Bronchial epithelial cell (primary cell): ENCODE measurements at regions not wholly inside any gene's neighbourhood (a gene's known extent, or its start where the extent isn't known, plus 50 kb on each side); places are given as distances from the start of the nearest gene placed in this dataset.
"Not testable (repeated sequence)": the region's sequence is repeated elsewhere in the genome, so short reads cannot be mapped to it uniquely, and the experiment has no call there.

ENCODE experiments used
- DNase-seq: peaks from one replicate; pipeline ENCODE4 v3.0.0-alpha.2; 2010; ENCODE audit warnings: low read depth
- FAIRE-seq: peaks from 2 replicates; lab custom pipeline; 2011; peaks lifted over from hg19 to GRCh38; lab: Jason Lieb, UNC
- H3K27me3 ChIP-seq: 2 replicates; pipeline ENCODE4 v1.5.1; 2011; ENCODE audit warnings: low read length; ENCODE audit not compliant: control insufficient read depth, insufficient read depth
- H3K36me3 ChIP-seq: 2 replicates; pipeline ENCODE4 v1.5.1; 2011; ENCODE audit warnings: low read length; ENCODE audit not compliant: control insufficient read depth, insufficient read depth
- H3K4me3 ChIP-seq: 2 replicates; pipeline ENCODE4 v1.5.1; 2011; ENCODE audit warnings: mild to moderate bottlenecking, low read depth, low read length, control low read depth
- CTCF ChIP-seq: IDR thresholded peaks from 2 replicates; pipeline ENCODE4 v1.5.1; 2011; ENCODE audit warnings: mild to moderate bottlenecking, moderate library complexity, low read length, control low read depth, inconsistent platforms; ENCODE audit not compliant: insufficient read depth, severe bottlenecking

GRCh38 chr22:44561139-44561840, 63.3 kb upstream of the RTL6 start:
- TF ChIP-seq CTCF: no peak
- Histone ChIP-seq H3K27me3 (no peaks in the 10 kb centered on the region), H3K36me3 (no peaks in the 10 kb centered on the region), H3K4me3 (no peak overlapping the region)
- DNase-seq: no peak
- no peak for FAIRE-seq

DNA sequence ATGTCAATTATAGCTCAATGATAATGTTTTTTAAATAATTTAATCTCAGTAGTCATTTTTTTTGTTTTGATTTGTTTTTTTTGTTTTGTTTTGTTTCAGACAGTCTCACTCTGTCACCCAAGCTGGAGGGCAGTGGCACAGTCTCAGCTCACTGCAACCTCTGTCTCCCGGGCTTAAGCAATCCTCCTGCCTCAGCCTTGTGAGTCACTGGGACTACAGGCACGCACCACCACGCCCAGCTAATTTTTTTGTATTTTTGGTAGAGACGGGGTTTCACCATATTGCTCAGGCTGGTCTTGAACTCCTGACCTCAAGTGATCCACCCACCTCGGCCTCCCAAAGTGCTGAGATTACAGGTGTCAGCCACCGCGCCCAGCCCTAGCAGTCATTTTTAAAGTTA, 60.6 kb upstream of the RTL6 start:
- not testable (repeated sequence) for H3K4me3 ChIP-seq, H3K36me3 ChIP-seq, H3K27me3 ChIP-seq, FAIRE-seq
- DNase-seq: peak; percentile 70

GRCh38 chr22:44557872-44558271, 59.8 kb upstream of the RTL6 start:
- not testable (repeated sequence) for FAIRE-seq, H3K36me3 ChIP-seq, H3K4me3 ChIP-seq, H3K27me3 ChIP-seq, DNase-seq

DNA sequence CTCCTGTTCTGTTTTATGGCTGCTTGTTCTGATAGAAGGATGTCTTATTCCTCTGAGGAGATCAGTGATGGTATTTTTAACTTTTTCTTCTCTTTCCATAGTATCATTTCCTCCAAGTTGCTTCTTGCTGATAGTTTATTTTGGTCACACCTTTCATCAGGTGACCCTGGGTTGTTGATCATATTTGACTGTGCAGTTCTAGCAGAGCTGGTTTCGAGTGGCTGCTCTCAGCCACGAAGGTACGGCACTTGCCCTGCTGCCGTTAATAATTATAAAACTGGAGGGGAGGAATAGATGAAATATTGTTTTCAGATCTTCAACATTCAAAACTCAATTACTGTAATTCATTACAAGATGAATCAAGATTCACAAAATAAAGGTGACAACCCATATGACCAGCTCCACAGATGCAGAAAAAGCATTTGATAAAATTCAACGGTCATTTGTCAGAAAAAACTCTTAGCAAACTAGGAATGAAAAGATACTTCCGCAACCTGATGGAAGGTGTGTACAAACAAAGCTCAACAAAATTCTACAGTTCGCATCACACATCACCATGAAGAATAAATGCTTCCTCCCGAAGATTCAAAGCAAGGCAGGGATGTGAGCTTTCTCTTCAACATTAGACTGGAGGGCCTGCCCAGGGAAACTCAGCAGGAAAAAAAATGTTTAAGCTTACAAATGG, 59.2 kb upstream of the RTL6 start:
- FAIRE-seq: no peak
- no peak for DNase-seq
- TF ChIP-seq CTCF: no peak
- no peak overlapping the region for H3K4me3 ChIP-seq
- H3K36me3 ChIP-seq: no peaks in the 10 kb centered on the region
- H3K27me3 ChIP-seq: no peaks in the 10 kb centered on the region

DNA sequence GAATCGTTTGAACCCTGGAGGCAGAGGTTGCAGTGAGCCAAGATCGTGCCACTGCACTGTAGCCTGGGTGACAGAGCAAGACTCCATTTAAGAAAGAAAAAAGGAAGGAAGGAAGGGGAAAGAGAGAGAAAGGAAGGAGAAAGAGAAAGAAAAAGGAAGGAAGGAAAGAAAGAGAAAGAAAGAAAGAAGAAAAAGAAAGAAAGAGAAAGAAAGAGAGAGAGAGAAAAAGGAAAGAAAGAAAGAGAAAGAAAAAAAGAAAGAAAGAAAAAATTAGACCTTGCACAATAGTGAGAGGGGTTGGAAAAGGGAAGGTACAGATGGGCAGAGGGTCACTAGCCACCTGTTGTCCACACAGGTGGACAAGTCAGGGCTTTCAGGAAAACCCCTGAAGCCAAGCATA, 57.6 kb upstream of the RTL6 start:
- FAIRE-seq: no peak
- TF ChIP-seq CTCF: no peak
- H3K27me3 ChIP-seq: no peaks in the 10 kb centered on the region
- no peaks in the 10 kb centered on the region for H3K36me3 ChIP-seq
- no peak overlapping the region for H3K4me3 ChIP-seq
- DNase-seq: no peak

DNA sequence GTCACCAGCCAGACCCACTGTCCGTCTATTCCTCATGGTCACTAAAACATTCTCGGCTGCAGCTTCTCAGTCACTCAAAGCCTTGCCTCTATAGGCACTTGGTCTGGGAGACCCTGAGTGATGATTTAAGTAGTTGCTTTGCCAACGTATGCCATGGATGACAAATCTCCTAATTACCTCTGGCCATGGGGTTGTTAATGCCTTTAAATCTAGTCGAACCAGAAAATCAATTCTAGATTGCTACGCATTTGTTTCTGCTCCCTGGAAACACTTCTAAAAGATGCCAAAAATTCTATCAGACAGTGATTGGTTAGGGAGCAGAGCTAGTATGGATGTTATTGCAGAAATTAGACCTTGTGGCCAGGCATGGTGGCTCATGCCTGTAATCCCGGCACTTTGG, 57.0 kb upstream of the RTL6 start:
- TF ChIP-seq CTCF: no peak
- Histone ChIP-seq H3K4me3 (no peak overlapping the region), H3K36me3 (no peaks in the 10 kb centered on the region), H3K27me3 (no peaks in the 10 kb centered on the region)
- FAIRE-seq (no peak), DNase-seq (no peak)
